A673 (cell line): ENCODE measurements at regions not wholly inside any gene's neighbourhood (a gene's known extent, or its start where the extent isn't known, plus 50 kb on each side); places are given as distances from the start of the nearest gene placed in this dataset.

ENCODE experiments used
- BruUV-seq: library from RNA; stranded (reverse); fragments of 400-500 nt; replicated peaks from 2 replicates; lab custom pipeline; 2021; lab: Mats Ljungman, UMichigan
- CTCF ChIA-PET: fragments of 300-600 bp; sonication (Branson Sonifier 250); formaldehyde crosslinking; loops from one replicate; lab custom pipeline; 2022; ENCODE audit warnings: antibody characterized with exemption; lab: Charles Lee
- POLR2A ChIA-PET: fragments of 300-600 bp; sonication (Branson Sonifier 250); formaldehyde crosslinking; loops from one replicate; lab custom pipeline; 2022; ENCODE audit warnings: antibody characterized with exemption; ENCODE audit not compliant: low non-redundant PET; lab: Charles Lee
- DNase-seq: peaks from one replicate; pipeline ENCODE4 v3.0.0-alpha.2; 2015; ENCODE audit warnings: low spot score
- H3K27ac ChIP-seq: fragments of 200-600 bp; sonication (generic); 2 replicates; pipeline ENCODE4 v1.5.1; 2016; ENCODE audit warnings: mixed run types, low read depth, mild to moderate bottlenecking, mixed read lengths, antibody characterized with exemption, low read length; ENCODE audit not compliant: poor library complexity, severe bottlenecking
- H3K27me3 ChIP-seq: fragments of 200-600 bp; sonication (generic); replicated peaks from 2 replicates; pipeline ENCODE4 v1.6.1; 2017; ENCODE audit warnings: mixed run types, low read depth, mild to moderate bottlenecking, mixed read lengths, antibody characterized with exemption, low read length; ENCODE audit not compliant: insufficient read depth, poor library complexity
- H3K36me3 ChIP-seq: fragments of 200-600 bp; sonication (generic); 2 replicates; pipeline ENCODE4 v1.6.1; 2016; ENCODE audit warnings: mixed run types, mild to moderate bottlenecking, mixed read lengths, antibody characterized with exemption, low read length; ENCODE audit not compliant: insufficient read depth, poor library complexity, severe bottlenecking
- H3K4me1 ChIP-seq: fragments of 200-600 bp; sonication (generic); 2 replicates; pipeline ENCODE4 v1.6.1; 2017; ENCODE audit warnings: mixed run types, mild to moderate bottlenecking, mixed read lengths, antibody characterized with exemption, low read length; ENCODE audit not compliant: insufficient read depth, poor library complexity, severe bottlenecking
- H3K4me3 ChIP-seq: fragments of 200-600 bp; sonication (generic); 2 replicates; pipeline ENCODE4 v1.5.1; 2016; ENCODE audit warnings: low read depth, mixed run types, mild to moderate bottlenecking, mixed read lengths, low read length; ENCODE audit not compliant: poor library complexity, severe bottlenecking
- H3K9me3 ChIP-seq: fragments of 200-600 bp; sonication (generic); 2 replicates; pipeline ENCODE4 v1.6.1; 2016; ENCODE audit warnings: mixed run types, low read depth, mild to moderate bottlenecking, mixed read lengths, antibody characterized with exemption, low read length; ENCODE audit not compliant: poor library complexity, severe bottlenecking
- EZH2 ChIP-seq: fragments of 200-600 bp; sonication (generic); IDR thresholded peaks from 2 replicates; pipeline ENCODE4 v1.6.1; 2017; ENCODE audit warnings: borderline replicate concordance, low read depth, mild to moderate bottlenecking, mixed read lengths, antibody characterized with exemption, low read length; ENCODE audit not compliant: poor library complexity, severe bottlenecking
- intact Hi-C: fragments of 100-400 bp; cut with micrococcal nuclease; formaldehyde crosslinking; loops from one replicate; pipeline ENCODE4 v1.10.0; 2022; ENCODE audit not compliant: unreplicated experiment
- TF ChIP-seq, protein P1 (sequence below): fragments of 300-800, 200-600 bp; sonication (generic); conservative IDR thresholded peaks from 2 replicates; pipeline ENCODE4 v1.5.1; 2017; ENCODE audit warnings: low read depth, mild to moderate bottlenecking, antibody characterized with exemption, low read length, moderate library complexity, mixed read lengths

DNA sequence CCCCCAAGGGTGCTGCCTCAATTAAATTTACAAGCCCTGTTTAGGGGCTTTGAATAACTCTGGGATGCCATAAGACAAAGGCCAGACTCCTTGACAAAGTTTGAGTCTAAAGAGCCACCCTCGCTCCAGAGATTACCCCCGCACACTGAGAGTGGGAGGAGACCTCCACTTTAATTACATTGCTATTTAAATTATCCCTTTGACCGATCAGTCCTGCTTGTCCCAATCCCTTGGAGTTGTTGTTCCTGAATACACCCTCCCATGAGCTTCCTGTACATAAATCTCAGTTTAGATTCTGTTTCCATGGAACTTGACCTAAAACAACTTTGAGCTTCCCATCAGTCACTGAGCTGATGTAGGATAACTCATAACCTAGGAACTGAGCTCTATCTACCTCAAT is 596.3 kb downstream of the PYDC2 start:
- ChIA-PET POLR2A (no interaction called here), CTCF (no interaction called here)
- Histone ChIP-seq H3K27me3 (no peaks in the 10 kb centered on the region), H3K9me3 (no peaks in the 10 kb centered on the region), H3K4me3 (no peak overlapping the region), H3K4me1 (peaks cover 18% of the 10 kb centered on the region), H3K36me3 (no peaks in the 10 kb centered on the region), H3K27ac (no peak overlapping the region)
- intact Hi-C loops = no loop called here
- no peak for DNase-seq
- no peak for TF ChIP-seq EZH2
- no TSS peak for BruUV-seq

DNA sequence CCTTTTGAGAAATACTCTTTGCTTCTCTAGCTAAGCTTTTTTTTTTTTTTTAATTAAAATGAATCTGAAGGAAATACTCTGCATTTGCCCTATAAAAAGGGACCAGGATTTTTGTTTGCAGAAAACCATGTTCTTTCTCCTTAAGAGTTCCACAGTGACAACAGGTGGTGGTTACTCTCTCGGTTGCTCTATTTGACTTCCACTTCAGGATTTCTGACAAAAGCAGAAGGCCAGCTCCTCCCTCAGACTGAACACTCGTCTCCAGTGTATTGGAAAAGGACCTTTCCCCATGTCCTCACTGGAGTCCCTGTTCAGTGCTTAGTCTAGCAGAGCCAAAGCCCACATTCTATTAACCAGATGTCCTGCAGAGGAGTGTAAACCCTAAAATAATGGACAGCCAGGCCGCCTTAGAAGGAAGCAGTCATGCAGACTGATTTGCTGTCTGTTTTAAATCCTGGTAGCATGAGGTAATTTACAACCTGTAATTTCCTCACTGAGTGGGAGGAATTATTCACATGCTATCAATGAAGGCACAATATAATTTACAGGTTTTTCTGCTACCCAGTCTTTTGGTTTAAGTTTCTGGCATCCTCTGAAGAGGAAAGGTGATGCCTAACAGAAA is 599.3 kb downstream of the PYDC2 start:
- TF ChIP-seq EZH2 = no peak
- TF ChIP-seq, protein P1, sequence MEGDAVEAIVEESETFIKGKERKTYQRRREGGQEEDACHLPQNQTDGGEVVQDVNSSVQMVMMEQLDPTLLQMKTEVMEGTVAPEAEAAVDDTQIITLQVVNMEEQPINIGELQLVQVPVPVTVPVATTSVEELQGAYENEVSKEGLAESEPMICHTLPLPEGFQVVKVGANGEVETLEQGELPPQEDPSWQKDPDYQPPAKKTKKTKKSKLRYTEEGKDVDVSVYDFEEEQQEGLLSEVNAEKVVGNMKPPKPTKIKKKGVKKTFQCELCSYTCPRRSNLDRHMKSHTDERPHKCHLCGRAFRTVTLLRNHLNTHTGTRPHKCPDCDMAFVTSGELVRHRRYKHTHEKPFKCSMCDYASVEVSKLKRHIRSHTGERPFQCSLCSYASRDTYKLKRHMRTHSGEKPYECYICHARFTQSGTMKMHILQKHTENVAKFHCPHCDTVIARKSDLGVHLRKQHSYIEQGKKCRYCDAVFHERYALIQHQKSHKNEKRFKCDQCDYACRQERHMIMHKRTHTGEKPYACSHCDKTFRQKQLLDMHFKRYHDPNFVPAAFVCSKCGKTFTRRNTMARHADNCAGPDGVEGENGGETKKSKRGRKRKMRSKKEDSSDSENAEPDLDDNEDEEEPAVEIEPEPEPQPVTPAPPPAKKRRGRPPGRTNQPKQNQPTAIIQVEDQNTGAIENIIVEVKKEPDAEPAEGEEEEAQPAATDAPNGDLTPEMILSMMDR = no peak
- DNase-seq = peak; percentile 28
- Histone ChIP-seq H3K9me3 (no peaks in the 10 kb centered on the region), H3K27me3 (no peaks in the 10 kb centered on the region), H3K36me3 (no peaks in the 10 kb centered on the region), H3K4me1 (peaks cover 18% of the 10 kb centered on the region), H3K27ac (no peak overlapping the region), H3K4me3 (no peak overlapping the region)
- no TSS peak for BruUV-seq
- intact Hi-C loops = no loop called here
- ChIA-PET POLR2A (no interaction called here), CTCF (no interaction called here)

DNA sequence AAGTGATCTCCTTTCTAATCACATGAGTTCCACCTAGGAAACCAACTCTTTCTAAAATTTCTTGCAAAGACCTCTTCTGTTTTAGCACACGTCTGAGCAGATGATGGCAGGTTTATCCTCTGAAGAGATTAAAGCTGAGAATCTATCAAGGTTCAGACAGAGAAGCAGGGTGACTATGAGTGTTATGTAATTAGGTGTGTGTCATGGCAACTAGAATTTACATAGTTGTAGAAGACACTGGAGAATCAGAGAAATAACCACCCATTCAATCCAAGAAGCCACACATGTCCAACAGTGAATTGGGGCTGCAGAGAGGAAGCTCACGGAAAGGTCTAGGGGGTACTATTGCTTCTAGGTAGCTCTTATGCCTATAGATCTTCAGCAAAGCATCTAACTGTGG is 600.5 kb downstream of the PYDC2 start:
- BruUV-seq = no TSS peak
- no peak for DNase-seq
- H3K27ac ChIP-seq = no peak overlapping the region
- peaks cover 18% of the 10 kb centered on the region for H3K4me1 ChIP-seq
- ChIA-PET POLR2A (no interaction called here), CTCF (no interaction called here)
- H3K27me3 ChIP-seq = no peaks in the 10 kb centered on the region
- intact Hi-C loops = no loop called here
- no peaks in the 10 kb centered on the region for H3K9me3 ChIP-seq
- no peak for TF ChIP-seq EZH2
- TF ChIP-seq, protein P1 = no peak
- no peak overlapping the region for H3K4me3 ChIP-seq
- no peaks in the 10 kb centered on the region for H3K36me3 ChIP-seq

DNA sequence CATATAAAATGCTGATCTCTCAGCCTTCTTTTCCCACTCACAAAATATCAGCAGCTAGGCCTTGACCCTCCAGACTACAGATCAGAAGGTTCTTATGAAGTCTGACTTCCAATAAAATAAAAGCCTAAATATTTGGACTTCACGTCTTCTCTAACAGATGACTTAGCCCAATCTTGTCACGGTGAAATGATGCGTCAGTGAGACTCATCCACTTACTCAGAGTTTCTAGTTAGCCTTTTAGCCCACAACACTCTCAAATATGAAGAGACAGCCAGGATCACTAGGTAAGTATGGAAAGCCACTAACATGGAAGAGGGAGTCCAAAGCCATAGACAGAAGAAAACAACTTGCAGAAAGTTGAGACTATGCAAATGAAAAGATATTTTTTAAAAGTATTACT is 601.2 kb downstream of the PYDC2 start:
- Histone ChIP-seq H3K4me1 (peaks cover 18% of the 10 kb centered on the region), H3K27ac (no peak overlapping the region), H3K36me3 (no peaks in the 10 kb centered on the region), H3K27me3 (no peaks in the 10 kb centered on the region), H3K4me3 (no peak overlapping the region), H3K9me3 (no peaks in the 10 kb centered on the region)
- no TSS peak for BruUV-seq
- TF ChIP-seq, protein P1 = no peak
- no peak for TF ChIP-seq EZH2
- ChIA-PET POLR2A (no interaction called here), CTCF (no interaction called here)
- intact Hi-C loops = no loop called here
- no peak for DNase-seq
